Activated T-cell treated with anti-CD3 and anti-CD28 coated beads, Interleukin-2, amount 50 U/mL, for 1 hour (primary cell): ENCODE measurements at regions not wholly inside any gene's neighbourhood (a gene's known extent, or its start where the extent isn't known, plus 50 kb on each side); places are given as distances from the start of the nearest gene placed in this dataset.

Experiments
- DNase-seq: peaks from one replicate; pipeline ENCODE4 v3.0.0-alpha.2; 2020

- DNase-seq, result no peak
Observed at GRCh38 chr7:35581605-35582210, 113.2 kb downstream of the HERPUD2 start.

GRCh38 chr7:35576031-35576573 is 118.8 kb downstream of the HERPUD2 start:
- DNase-seq, result no peak

GRCh38 chr7:35571611-35572240 is 123.2 kb downstream of the HERPUD2 start:
- no peak for DNase-seq

GRCh38 chr7:35570937-35571336 is 124.0 kb downstream of the HERPUD2 start:
- DNase-seq, result no peak

- no peak for DNase-seq
Observed at GRCh38 chr7:35565927-35566326, 129.0 kb downstream of the HERPUD2 start.

- DNase-seq, result no peak
Observed at GRCh38 chr7:35558841-35559240, 136.1 kb downstream of the HERPUD2 start.

- DNase-seq, result no peak
Observed at GRCh38 chr7:35556515-35557471, 138.1 kb downstream of the HERPUD2 start.

GRCh38 chr7:35555934-35556333 is 139.0 kb downstream of the HERPUD2 start:
- no peak for DNase-seq

- no peak for DNase-seq
Observed at GRCh38 chr7:35555386-35555785, 139.5 kb downstream of the HERPUD2 start.

GRCh38 chr7:35553519-35553918 is 141.4 kb downstream of the HERPUD2 start:
- no peak for DNase-seq

- DNase-seq, result no peak
Observed at GRCh38 chr7:35552691-35553090, 142.2 kb downstream of the HERPUD2 start.

- DNase-seq, result no peak
Observed at GRCh38 chr7:35551321-35552081, 143.4 kb downstream of the HERPUD2 start.

- DNase-seq, result no peak
Observed at GRCh38 chr7:35550831-35551230, 144.1 kb downstream of the HERPUD2 start.

- no peak for DNase-seq
Observed at GRCh38 chr7:35549781-35550180, 145.2 kb downstream of the HERPUD2 start.

- no peak for DNase-seq
Observed at GRCh38 chr7:35548291-35548690, 146.6 kb downstream of the HERPUD2 start.

GRCh38 chr7:35546691-35547429 is 148.1 kb downstream of the HERPUD2 start:
- no peak for DNase-seq

- no peak for DNase-seq
Observed at GRCh38 chr7:35545831-35546230, 149.1 kb downstream of the HERPUD2 start.

- DNase-seq, result no peak
Observed at GRCh38 chr7:35544028-35544742, 150.8 kb downstream of the HERPUD2 start.

- peak; percentile 83 for DNase-seq
Observed at GRCh38 chr7:35537067-35538023, 157.6 kb downstream of the HERPUD2 start.

GRCh38 chr7:35536396-35536826 is 158.5 kb downstream of the HERPUD2 start:
- DNase-seq, result no peak
